EH (cell line): ENCODE measurements at regions not wholly inside any gene's neighbourhood (a gene's known extent, or its start where the extent isn't known, plus 50 kb on each side); places are given as distances from the start of the nearest gene placed in this dataset.
A peak's percentile ranks its signal among the peaks of the same experiment; 100 is the strongest.
"Not testable (repeated sequence)": the region's sequence is repeated elsewhere in the genome, so short reads cannot be mapped to it uniquely, and the experiment has no call there.

Experiments used
- DNase-seq: peaks from one replicate; pipeline ENCODE4 v3.0.0-alpha.2; 2015; ENCODE audit warnings: low read depth

GRCh38 chr5:158198636-158199035 is 339.7 kb upstream of the CLINT1 start:
- no peak for DNase-seq

- DNase-seq = no peak
Measured at GRCh38 chr5:158195416-158196210, 336.7 kb upstream of the CLINT1 start.

GRCh38 chr5:158194561-158194976 is 335.6 kb upstream of the CLINT1 start:
- DNase-seq = no peak

GRCh38 chr5:158193395-158193794 is 334.4 kb upstream of the CLINT1 start:
- DNase-seq = not testable (repeated sequence)

GRCh38 chr5:158180407-158180806 is 321.5 kb upstream of the CLINT1 start:
- DNase-seq = no peak

GRCh38 chr5:158179271-158179670 is 320.3 kb upstream of the CLINT1 start:
- DNase-seq = no peak

GRCh38 chr5:158178535-158178934 is 319.6 kb upstream of the CLINT1 start:
- no peak for DNase-seq

- no peak for DNase-seq
Measured at GRCh38 chr5:158177146-158177545, 318.2 kb upstream of the CLINT1 start.

GRCh38 chr5:158175934-158176481 is 317.1 kb upstream of the CLINT1 start:
- DNase-seq = peak; percentile 9

- DNase-seq = peak; percentile 66
Measured at GRCh38 chr5:158174918-158175851, 316.2 kb upstream of the CLINT1 start.

- no peak for DNase-seq
Measured at GRCh38 chr5:158174026-158174425, 315.1 kb upstream of the CLINT1 start.

GRCh38 chr5:158172005-158172404 is 313.1 kb upstream of the CLINT1 start:
- DNase-seq = no peak

- DNase-seq = no peak
Measured at GRCh38 chr5:158170534-158170933, 311.6 kb upstream of the CLINT1 start.

- no peak for DNase-seq
Measured at GRCh38 chr5:158170060-158170459, 311.1 kb upstream of the CLINT1 start.

- DNase-seq = no peak
Measured at GRCh38 chr5:158166424-158166823, 307.5 kb upstream of the CLINT1 start.

GRCh38 chr5:158165647-158166046 is 306.7 kb upstream of the CLINT1 start:
- no peak for DNase-seq

- DNase-seq = no peak
Measured at GRCh38 chr5:158164296-158165047, 305.5 kb upstream of the CLINT1 start.

- DNase-seq = no peak
Measured at GRCh38 chr5:158163451-158164295, 304.7 kb upstream of the CLINT1 start.

GRCh38 chr5:158162479-158163034 is 303.6 kb upstream of the CLINT1 start:
- DNase-seq = no peak

- DNase-seq = no peak
Measured at GRCh38 chr5:158162026-158162425, 303.1 kb upstream of the CLINT1 start.

GRCh38 chr5:158159621-158160020 is 300.7 kb upstream of the CLINT1 start:
- DNase-seq = no peak
